Coronary artery (tissue), 2 donors: ENCODE measurements at regions not wholly inside any gene's neighbourhood (a gene's known extent, or its start where the extent isn't known, plus 50 kb on each side); places are given as distances from the start of the nearest gene placed in this dataset.

Experiments used
- DNase-seq: peaks from one replicate; pipeline ENCODE4 v3.0.0-alpha.2; 2017; ENCODE audit warnings: low spot score
- H3K27ac ChIP-seq, 2 donors: fragments of 200-600 bp; sonication (generic); one replicate each; pipeline ENCODE4 v1.5.1; 2016 to 2019
- H3K4me3 ChIP-seq: fragments of 200-600 bp; sonication (generic); 2 replicates; pipeline ENCODE4 v1.5.1; 2016; ENCODE audit warnings: mild to moderate bottlenecking, moderate library complexity
- CTCF ChIP-seq: fragments of 200-600 bp; sonication (generic); IDR thresholded peaks from one replicate; pipeline ENCODE4 v1.5.1; 2019; ENCODE audit warnings: antibody characterized with exemption

GRCh38 chr13:112010714-112011113 is 56.2 kb upstream of the SOX1 start:
- no peak overlapping the region for H3K4me3 ChIP-seq
- TF ChIP-seq CTCF = no peak
- H3K27ac ChIP-seq = no peak overlapping the region
- DNase-seq = no peak

- no peak overlapping the region for H3K4me3 ChIP-seq
- no peak for TF ChIP-seq CTCF
- no peak for DNase-seq
- H3K27ac ChIP-seq = no peak overlapping the region
These were observed 54.8 kb upstream of the SOX1 start for GRCh38 chr13:112012016-112012704.

GRCh38 chr13:112012705-112013085 is 54.3 kb upstream of the SOX1 start:
- Histone ChIP-seq H3K4me3 (no peak overlapping the region), H3K27ac (no peak overlapping the region)
- no peak for DNase-seq
- TF ChIP-seq CTCF = no peak

GRCh38 chr13:112013665-112014064 is 53.3 kb upstream of the SOX1 start:
- H3K27ac ChIP-seq = no peak overlapping the region
- TF ChIP-seq CTCF = no peak
- DNase-seq = no peak
- H3K4me3 ChIP-seq = no peak overlapping the region

- DNase-seq = no peak
- Histone ChIP-seq H3K27ac (no peak overlapping the region), H3K4me3 (no peak overlapping the region)
- TF ChIP-seq CTCF = no peak
These were observed 52.1 kb upstream of the SOX1 start for GRCh38 chr13:112014857-112015256.
